KMS-11 (cell line): ENCODE measurements at regions not wholly inside any gene's neighbourhood (a gene's known extent, or its start where the extent isn't known, plus 50 kb on each side); places are given as distances from the start of the nearest gene placed in this dataset.

ENCODE experiments used
- H2AFZ ChIP-seq: fragments of 200-600 bp; sonication (generic); 2 replicates; pipeline ENCODE4 v1.6.1; 2016; ENCODE audit warnings: antibody characterized with exemption, mixed run types, low read depth
- H3K27ac ChIP-seq: fragments of 200-600 bp; sonication (generic); 2 replicates; pipeline ENCODE4 v1.6.1; 2016; ENCODE audit warnings: mild to moderate bottlenecking, mixed run types
- H3K27me3 ChIP-seq: fragments of 200-600 bp; sonication (generic); 2 replicates; pipeline ENCODE4 v1.6.1; 2017; ENCODE audit warnings: mild to moderate bottlenecking, low read depth, mixed run types, moderate library complexity; ENCODE audit not compliant: insufficient read depth
- H3K36me3 ChIP-seq: fragments of 200-600 bp; sonication (generic); 2 replicates; pipeline ENCODE4 v1.6.1; 2017; ENCODE audit warnings: mild to moderate bottlenecking, mixed run types; ENCODE audit not compliant: insufficient read depth
- H3K4me1 ChIP-seq: fragments of 200-600 bp; sonication (generic); 2 replicates; pipeline ENCODE4 v1.6.1; 2016; ENCODE audit warnings: mild to moderate bottlenecking, low read depth, mixed run types; ENCODE audit not compliant: poor library complexity, severe bottlenecking
- H3K4me2 ChIP-seq: fragments of 200-600 bp; sonication (generic); 2 replicates; pipeline ENCODE4 v1.7.0; 2016; ENCODE audit warnings: mild to moderate bottlenecking, mixed run types
- H3K4me3 ChIP-seq: fragments of 200-600 bp; sonication (generic); IDR thresholded peaks from 2 replicates; pipeline ENCODE4 v1.6.1; 2017; ENCODE audit warnings: low read depth, low read length, mixed read lengths; ENCODE audit not compliant: insufficient read depth
- H3K79me2 ChIP-seq: fragments of 200-600 bp; sonication (generic); 2 replicates; pipeline ENCODE4 v1.6.1; 2016; ENCODE audit warnings: low read depth, mixed run types; ENCODE audit not compliant: insufficient read depth
- H3K9ac ChIP-seq: fragments of 200-600 bp; sonication (generic); 2 replicates; pipeline ENCODE4 v1.6.1; 2016; ENCODE audit warnings: mild to moderate bottlenecking, mixed run types
- H4K20me1 ChIP-seq: fragments of 200-600 bp; sonication (generic); 2 replicates; pipeline ENCODE4 v1.6.1; 2016; ENCODE audit warnings: mild to moderate bottlenecking, mixed run types; ENCODE audit not compliant: insufficient read depth
- TF ChIP-seq, protein P1 (sequence below): fragments of 200-600 bp; sonication (generic); conservative IDR thresholded peaks from 2 replicates; pipeline ENCODE4 v1.6.1; 2017; ENCODE audit warnings: low read depth, mild to moderate bottlenecking, antibody characterized with exemption, low read length, moderate library complexity, mixed read lengths

DNA sequence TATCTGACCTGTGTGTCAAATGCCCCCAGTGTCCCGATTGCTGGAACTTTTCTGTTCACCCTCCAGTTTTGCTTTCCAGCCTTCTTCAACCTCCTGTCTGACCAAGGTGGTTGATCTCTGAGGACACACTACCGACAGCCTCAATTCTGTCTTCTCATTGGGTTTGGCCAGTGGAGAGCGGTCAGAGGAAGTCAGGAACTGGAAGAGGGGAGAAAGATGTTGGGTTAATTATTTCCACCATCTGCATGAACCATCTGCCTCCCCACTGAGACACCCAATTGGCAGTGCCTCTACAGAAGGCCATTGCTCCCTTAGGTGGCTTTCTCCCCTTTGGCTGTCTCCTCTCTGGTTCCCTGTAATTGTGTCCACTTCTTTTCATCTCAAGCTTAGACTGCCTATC is 154.3 kb upstream of the RAI14 start:
- Histone ChIP-seq H4K20me1 (no peaks in the 10 kb centered on the region), H3K9ac (no peak overlapping the region), H3K4me3 (no peak overlapping the region), H3K36me3 (no peaks in the 10 kb centered on the region), H2AFZ (no peak overlapping the region), H3K27ac (no peak overlapping the region), H3K27me3 (no peaks in the 10 kb centered on the region), H3K4me2 (no peak overlapping the region), H3K79me2 (no peaks in the 10 kb centered on the region), H3K4me1 (no peaks in the 10 kb centered on the region)
- TF ChIP-seq, protein P1, sequence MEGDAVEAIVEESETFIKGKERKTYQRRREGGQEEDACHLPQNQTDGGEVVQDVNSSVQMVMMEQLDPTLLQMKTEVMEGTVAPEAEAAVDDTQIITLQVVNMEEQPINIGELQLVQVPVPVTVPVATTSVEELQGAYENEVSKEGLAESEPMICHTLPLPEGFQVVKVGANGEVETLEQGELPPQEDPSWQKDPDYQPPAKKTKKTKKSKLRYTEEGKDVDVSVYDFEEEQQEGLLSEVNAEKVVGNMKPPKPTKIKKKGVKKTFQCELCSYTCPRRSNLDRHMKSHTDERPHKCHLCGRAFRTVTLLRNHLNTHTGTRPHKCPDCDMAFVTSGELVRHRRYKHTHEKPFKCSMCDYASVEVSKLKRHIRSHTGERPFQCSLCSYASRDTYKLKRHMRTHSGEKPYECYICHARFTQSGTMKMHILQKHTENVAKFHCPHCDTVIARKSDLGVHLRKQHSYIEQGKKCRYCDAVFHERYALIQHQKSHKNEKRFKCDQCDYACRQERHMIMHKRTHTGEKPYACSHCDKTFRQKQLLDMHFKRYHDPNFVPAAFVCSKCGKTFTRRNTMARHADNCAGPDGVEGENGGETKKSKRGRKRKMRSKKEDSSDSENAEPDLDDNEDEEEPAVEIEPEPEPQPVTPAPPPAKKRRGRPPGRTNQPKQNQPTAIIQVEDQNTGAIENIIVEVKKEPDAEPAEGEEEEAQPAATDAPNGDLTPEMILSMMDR: no peak

DNA sequence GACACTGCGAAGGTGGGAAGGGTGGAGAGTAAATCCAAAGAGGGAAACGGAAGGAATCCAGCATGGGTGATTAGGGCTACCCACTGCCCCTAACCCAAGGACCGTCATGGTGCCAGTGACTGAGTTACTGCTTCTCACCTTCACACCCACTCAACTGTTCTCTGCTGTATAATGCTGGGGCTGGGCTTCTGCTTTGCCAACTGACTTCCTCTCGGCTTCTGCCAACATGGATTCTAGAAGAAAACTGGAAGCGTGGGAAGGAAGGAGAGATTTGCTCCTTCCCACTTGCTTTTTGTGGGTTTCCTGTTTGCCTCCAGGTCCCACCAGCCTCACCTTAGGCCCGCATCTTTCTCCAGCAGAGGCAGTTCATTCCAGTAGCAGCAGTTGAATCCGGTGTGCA is 153.5 kb upstream of the RAI14 start:
- H3K4me1 ChIP-seq: no peaks in the 10 kb centered on the region
- no peaks in the 10 kb centered on the region for H4K20me1 ChIP-seq
- no peaks in the 10 kb centered on the region for H3K79me2 ChIP-seq
- no peaks in the 10 kb centered on the region for H3K27me3 ChIP-seq
- no peak overlapping the region for H2AFZ ChIP-seq
- H3K27ac ChIP-seq: no peak overlapping the region
- H3K36me3 ChIP-seq: no peaks in the 10 kb centered on the region
- H3K4me3 ChIP-seq: no peak overlapping the region
- no peak overlapping the region for H3K4me2 ChIP-seq
- TF ChIP-seq, protein P1: no peak
- H3K9ac ChIP-seq: no peak overlapping the region

DNA sequence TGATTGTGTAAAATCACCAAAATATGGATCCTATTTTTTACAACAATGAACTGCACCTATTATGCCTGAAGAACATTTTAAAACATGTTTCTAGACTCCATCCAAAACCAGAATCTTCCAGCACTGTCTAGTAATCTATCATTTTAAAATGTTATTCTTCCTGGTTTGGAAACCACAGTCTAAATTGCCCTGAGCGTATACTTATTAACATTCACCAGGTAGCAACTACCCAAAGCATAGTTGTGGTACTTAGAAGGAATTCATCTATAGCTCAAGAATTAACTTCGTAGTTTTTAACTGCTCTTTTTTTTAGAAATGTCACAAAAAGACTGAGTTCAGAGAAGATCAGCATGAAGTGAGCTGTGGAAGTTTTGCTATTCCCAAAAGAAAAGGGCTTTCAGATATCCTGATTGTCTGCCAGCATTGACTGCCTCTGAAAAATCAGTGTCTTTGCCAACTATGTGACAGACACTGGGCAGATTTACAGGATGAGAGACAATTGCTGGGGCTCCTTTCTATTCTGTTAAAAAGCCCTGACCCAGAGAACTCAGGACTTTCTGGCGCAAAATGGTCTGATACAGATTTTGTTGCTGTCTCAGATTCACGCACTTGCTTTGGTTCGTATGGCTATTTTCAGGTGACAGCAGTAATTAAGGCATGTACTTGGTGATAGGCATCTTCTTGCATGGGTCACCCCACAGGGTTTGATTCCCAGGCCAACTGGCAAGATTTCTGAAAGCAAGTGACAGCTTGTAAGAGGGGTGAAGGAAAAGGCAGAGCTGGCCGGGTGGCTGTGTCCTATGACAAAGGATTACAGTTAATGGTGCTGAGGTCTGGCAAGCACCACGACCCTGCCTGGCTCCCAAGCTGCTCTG is 152.5 kb upstream of the RAI14 start:
- H3K9ac ChIP-seq: no peak overlapping the region
- no peak overlapping the region for H2AFZ ChIP-seq

DNA sequence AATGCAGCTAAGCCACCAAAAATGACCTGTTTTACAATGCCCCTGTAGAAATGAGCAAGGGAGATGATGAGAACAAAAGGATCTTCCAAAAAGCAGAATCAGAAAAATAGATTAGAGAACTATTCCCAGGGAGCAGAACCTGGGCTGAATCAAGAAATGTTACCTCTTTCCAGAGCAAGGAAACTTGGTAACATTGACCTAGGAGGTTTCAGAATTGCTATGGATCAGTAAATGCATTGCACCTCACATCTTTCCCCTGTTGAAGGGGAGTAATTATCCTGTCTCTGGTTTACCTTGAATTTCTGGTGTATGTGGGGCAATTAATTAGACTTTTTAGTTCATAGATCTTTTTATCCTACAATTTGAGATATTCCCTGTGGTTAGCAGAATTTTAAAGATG is 151.2 kb upstream of the RAI14 start:
- H4K20me1 ChIP-seq: no peaks in the 10 kb centered on the region
- H3K36me3 ChIP-seq: no peaks in the 10 kb centered on the region
- no peak overlapping the region for H3K9ac ChIP-seq

More for the DNA sequence above, 152.5 kb upstream of the RAI14 start:
- no peaks in the 10 kb centered on the region for H3K27me3 ChIP-seq
- TF ChIP-seq, protein P1: no peak
- no peaks in the 10 kb centered on the region for H4K20me1 ChIP-seq
- H3K79me2 ChIP-seq: no peaks in the 10 kb centered on the region
- no peaks in the 10 kb centered on the region for H3K36me3 ChIP-seq
- no peaks in the 10 kb centered on the region for H3K4me1 ChIP-seq
- no peak overlapping the region for H3K4me3 ChIP-seq
- no peak overlapping the region for H3K4me2 ChIP-seq
- no peak overlapping the region for H3K27ac ChIP-seq

More for the DNA sequence above, 151.2 kb upstream of the RAI14 start:
- Histone ChIP-seq H3K27me3 (no peaks in the 10 kb centered on the region), H3K27ac (no peak overlapping the region), H3K4me2 (no peak overlapping the region), H3K4me1 (no peaks in the 10 kb centered on the region), H2AFZ (no peak overlapping the region), H3K79me2 (no peaks in the 10 kb centered on the region), H3K4me3 (no peak overlapping the region)
- TF ChIP-seq, protein P1: no peak
